ENCODE measurements at regions not wholly inside any gene's neighbourhood (a gene's known extent, or its start where the extent isn't known, plus 50 kb on each side); places are given as distances from the start of the nearest gene placed in this dataset.
A peak's percentile ranks its signal among the peaks of the same experiment; 100 is the strongest.

- Histone ChIP-seq H4K20me1 (ENCODE audit: control insufficient read depth, extremely low read depth, insufficient read depth, low read length) (no peaks in the 10 kb centered on the region), H3K4me3 (ENCODE audit: control insufficient read depth in 2 of 3, extremely low read depth in 1 of 3, insufficient read depth in 2 of 3, low read depth in 1 of 3, low read length in 3 of 3) (no peak overlapping the region), H3K9me1 (ENCODE audit: control insufficient read depth, extremely low read depth, insufficient read depth, low read length) (no peaks in the 10 kb centered on the region), H3K27me3 (ENCODE audit: control insufficient read depth, extremely low read depth, insufficient read depth, low read length) (no peaks in the 10 kb centered on the region), H3K27ac (ENCODE audit: control insufficient read depth, insufficient read depth, low read length) (peak overlapping the region; percentile 17), H3K9ac (ENCODE audit: control insufficient read depth, extremely low read depth, insufficient read depth, low read length) (no peak overlapping the region), H3K79me2 (ENCODE audit: control insufficient read depth, insufficient read depth, low read length) (no peaks in the 10 kb centered on the region), H3K9me3 (ENCODE audit: control insufficient read depth, low read depth, low read length) (peaks cover 2% of the 10 kb centered on the region), H3K36me3 (ENCODE audit: control insufficient read depth in 2 of 2, extremely low read depth in 1 of 2, insufficient read depth in 2 of 2, low read length in 2 of 2) (no peaks in the 10 kb centered on the region), H3K4me1 (ENCODE audit: control insufficient read depth, extremely low read depth, insufficient read depth, low read length) (peaks cover 13% of the 10 kb centered on the region), H2AFZ (ENCODE audit: control insufficient read depth, low read length) (peak overlapping the region; percentile 4), H3K4me2 (ENCODE audit: control insufficient read depth, extremely low read depth, insufficient read depth, low read depth, low read length) (peak overlapping the region; percentile 47)
- peak; percentile 74 for DNase-seq (ENCODE audit: low read depth, low spot score)
- TF ChIP-seq EZH2 (IDR thresholded peaks at IDR 0.05; ENCODE audit: low read length) (no peak), CTCF (optimal IDR thresholded peaks at IDR 0.05 in 1 of 3, IDR thresholded peaks at IDR 0.05 in 1 of 3, conservative IDR thresholded peaks at IDR 0.05 in 1 of 3; ENCODE audit: extremely low read depth in 1 of 3, insufficient read depth in 2 of 3, low read length in 3 of 3) (no peak)
- FAIRE-seq: peak; percentile 81
- dilution Hi-C loops (cut with MboI; ENCODE audit: extremely low pct_ligation_motif_present, low sequenced_read_pairs): no loop called here
These were observed 117.7 kb upstream of the KLF12 start for GRCh38 chr13:74251778-74252519.

- Histone ChIP-seq H3K4me2 (ENCODE audit: control insufficient read depth, extremely low read depth, insufficient read depth, low read depth, low read length) (no peak overlapping the region), H4K20me1 (ENCODE audit: control insufficient read depth, extremely low read depth, insufficient read depth, low read length) (no peaks in the 10 kb centered on the region), H3K36me3 (ENCODE audit: control insufficient read depth in 2 of 2, extremely low read depth in 1 of 2, insufficient read depth in 2 of 2, low read length in 2 of 2) (no peaks in the 10 kb centered on the region), H3K4me1 (ENCODE audit: control insufficient read depth, extremely low read depth, insufficient read depth, low read length) (peaks cover 13% of the 10 kb centered on the region), H3K27me3 (ENCODE audit: control insufficient read depth, extremely low read depth, insufficient read depth, low read length) (no peaks in the 10 kb centered on the region), H3K79me2 (ENCODE audit: control insufficient read depth, insufficient read depth, low read length) (no peaks in the 10 kb centered on the region), H3K9ac (ENCODE audit: control insufficient read depth, extremely low read depth, insufficient read depth, low read length) (no peak overlapping the region), H3K9me3 (ENCODE audit: control insufficient read depth, low read depth, low read length) (peaks cover 2% of the 10 kb centered on the region), H2AFZ (ENCODE audit: control insufficient read depth, low read length) (no peak overlapping the region), H3K27ac (ENCODE audit: control insufficient read depth, insufficient read depth, low read length) (peak overlapping the region; percentile 44), H3K4me3 (ENCODE audit: control insufficient read depth in 2 of 3, extremely low read depth in 1 of 3, insufficient read depth in 2 of 3, low read depth in 1 of 3, low read length in 3 of 3) (no peak overlapping the region), H3K9me1 (ENCODE audit: control insufficient read depth, extremely low read depth, insufficient read depth, low read length) (no peaks in the 10 kb centered on the region)
- dilution Hi-C loops (cut with MboI; ENCODE audit: extremely low pct_ligation_motif_present, low sequenced_read_pairs): no loop called here
- TF ChIP-seq CTCF (optimal IDR thresholded peaks at IDR 0.05 in 1 of 3, IDR thresholded peaks at IDR 0.05 in 1 of 3, conservative IDR thresholded peaks at IDR 0.05 in 1 of 3; ENCODE audit: extremely low read depth in 1 of 3, insufficient read depth in 2 of 3, low read length in 3 of 3) (no peak), EZH2 (IDR thresholded peaks at IDR 0.05; ENCODE audit: low read length) (no peak)
- peak; percentile 26 for DNase-seq (ENCODE audit: low read depth, low spot score)
- FAIRE-seq: peak; percentile 52
These were observed 116.6 kb upstream of the KLF12 start for GRCh38 chr13:74250738-74251190.
